SK-N-SH treated with all-trans-retinoic acid at 6 μM for 48 hours (cell line): ENCODE measurements at regions not wholly inside any gene's neighbourhood (a gene's known extent, or its start where the extent isn't known, plus 50 kb on each side); places are given as distances from the start of the nearest gene placed in this dataset.

Experiments
- ATAC-seq: fragments of 200-7000 bp; cut with Tn5 transposase; 3 replicates; pipeline ENCODE4 v1.9.1; 2020; ENCODE audit warnings: mild to moderate bottlenecking, moderate library complexity
- ARNTL ChIP-seq: fragments of 450-650 bp; formaldehyde crosslinking; IDR thresholded peaks from 2 replicates; pipeline ENCODE4 v1.5.0; 2020; ENCODE audit warnings: low read depth, mild to moderate bottlenecking, moderate library complexity, borderline replicate concordance
- BACH2 ChIP-seq: fragments of 250-450 bp; sonication (Bioruptor Pico); IDR thresholded peaks from 2 replicates; pipeline ENCODE4 v1.9.0; 2021; ENCODE audit warnings: mild to moderate bottlenecking, borderline replicate concordance
- CSDC2 ChIP-seq: fragments of 250-450 bp; sonication (Bioruptor Pico); IDR thresholded peaks from 2 replicates; pipeline ENCODE4 v1.5.0; 2020; ENCODE audit warnings: mild to moderate bottlenecking, moderate library complexity
- ESRRG ChIP-seq: fragments of 250-450 bp; sonication (Bioruptor Pico); IDR thresholded peaks from 2 replicates; pipeline ENCODE4 v1.6.1; 2021; ENCODE audit warnings: mild to moderate bottlenecking
- GLIS3 ChIP-seq: fragments of 250-450 bp; sonication (Bioruptor Pico); IDR thresholded peaks from 2 replicates; pipeline ENCODE4 v1.5.0; 2020; ENCODE audit warnings: mild to moderate bottlenecking, moderate library complexity
- ISL1 ChIP-seq: fragments of 250-450 bp; sonication (Bioruptor Pico); IDR thresholded peaks from 2 replicates; pipeline ENCODE4 v2.1.2; 2022; ENCODE audit warnings: mild to moderate bottlenecking, moderate library complexity
- OSR1 ChIP-seq: fragments of 250-450 bp; sonication (Bioruptor Pico); IDR thresholded peaks from 2 replicates; pipeline ENCODE4 v1.8.0; 2022; ENCODE audit warnings: moderate library complexity, mild to moderate bottlenecking, inconsistent platforms
- PPARA ChIP-seq: fragments of 250-450 bp; sonication (Bioruptor Pico); IDR thresholded peaks from 2 replicates; pipeline ENCODE4 v1.5.0; 2020; ENCODE audit warnings: mild to moderate bottlenecking, borderline replicate concordance
- RARB ChIP-seq: fragments of 250-450 bp; sonication (Bioruptor Pico); IDR thresholded peaks from 2 replicates; pipeline ENCODE4 v1.8.0; 2021; ENCODE audit warnings: mild to moderate bottlenecking, moderate library complexity
- SNAI2 ChIP-seq: fragments of 250-450 bp; sonication (Bioruptor Pico); IDR thresholded peaks from 2 replicates; pipeline ENCODE4 v1.5.0; 2020; ENCODE audit warnings: mild to moderate bottlenecking, moderate library complexity
- TCF4 ChIP-seq: fragments of 250-450 bp; sonication (Bioruptor Pico); IDR thresholded peaks from 2 replicates; pipeline ENCODE4 v1.8.0; 2021; ENCODE audit warnings: mild to moderate bottlenecking, moderate library complexity, borderline replicate concordance
- TOX ChIP-seq: fragments of 250-450 bp; sonication (Bioruptor Pico); IDR thresholded peaks from 2 replicates; pipeline ENCODE4 v1.8.0; 2021; ENCODE audit warnings: mild to moderate bottlenecking, moderate library complexity, borderline replicate concordance
- ZC3H10 ChIP-seq: fragments of 250-450 bp; sonication (Bioruptor Pico); IDR thresholded peaks from 2 replicates; pipeline ENCODE4 v1.5.1; 2021; ENCODE audit warnings: mild to moderate bottlenecking, moderate library complexity
- ZFP3 ChIP-seq: fragments of 250-450 bp; sonication (Bioruptor Pico); IDR thresholded peaks from 2 replicates; pipeline ENCODE4 v1.5.0; 2020; ENCODE audit warnings: mild to moderate bottlenecking, moderate library complexity
- ZFP30 ChIP-seq: fragments of 450-650 bp; formaldehyde crosslinking; IDR thresholded peaks from 2 replicates; pipeline ENCODE4 v1.5.0; 2022; ENCODE audit warnings: mild to moderate bottlenecking, moderate library complexity
- ZNF70 ChIP-seq: fragments of 450-650 bp; formaldehyde crosslinking; IDR thresholded peaks from 2 replicates; pipeline ENCODE4 v1.5.0; 2020; ENCODE audit warnings: mild to moderate bottlenecking, moderate library complexity
- ZNF8 ChIP-seq: fragments of 450-650 bp; formaldehyde crosslinking; IDR thresholded peaks from 2 replicates; pipeline ENCODE4 v1.5.0; 2020; ENCODE audit warnings: mild to moderate bottlenecking, moderate library complexity
- TF ChIP-seq, protein P1 (sequence below): fragments of 250-450 bp; sonication (Bioruptor Pico); IDR thresholded peaks from 2 replicates; pipeline ENCODE4 v1.8.0; 2020; ENCODE audit warnings: mild to moderate bottlenecking, moderate library complexity, borderline replicate concordance
- TF ChIP-seq, protein P2 (sequence below): fragments of 250-450 bp; sonication (Bioruptor Pico); IDR thresholded peaks from 2 replicates; pipeline ENCODE4 v1.5.1; 2021; ENCODE audit warnings: mild to moderate bottlenecking, moderate library complexity
- TF ChIP-seq, protein P3 (sequence below): fragments of 250-450 bp; sonication (Bioruptor Pico); IDR thresholded peaks from 2 replicates; pipeline ENCODE4 v1.8.0; 2021; ENCODE audit warnings: low read depth, mild to moderate bottlenecking, moderate library complexity, borderline replicate concordance
- TF ChIP-seq, protein P4 (sequence below): fragments of 250-450 bp; sonication (Bioruptor Pico); IDR thresholded peaks from 2 replicates; pipeline ENCODE4 v1.5.0; 2020; ENCODE audit warnings: mild to moderate bottlenecking, moderate library complexity
- TF ChIP-seq, protein P5 (sequence below): fragments of 250-450 bp; sonication (Bioruptor Pico); IDR thresholded peaks from 2 replicates; pipeline ENCODE4 v1.5.1; 2020; ENCODE audit warnings: low read depth, mild to moderate bottlenecking, moderate library complexity

DNA sequence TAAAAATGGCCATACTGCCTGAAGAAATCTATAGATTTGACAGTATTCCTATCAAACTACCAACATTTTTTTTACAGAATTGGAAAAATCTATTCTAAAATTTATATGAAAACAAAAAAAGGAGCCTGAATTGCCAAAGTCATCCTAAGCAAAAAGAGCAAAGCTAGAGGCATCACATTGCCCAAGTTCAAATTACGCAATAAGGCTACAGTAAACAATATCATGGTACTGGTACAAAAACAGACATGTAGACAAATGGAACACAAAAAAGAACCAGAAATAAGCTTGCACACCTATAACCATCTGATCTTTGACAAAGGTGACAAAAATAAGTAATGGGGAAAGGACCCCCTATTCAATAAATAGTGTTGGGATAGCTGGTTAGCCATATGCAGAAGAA lies 50.2 kb upstream of the THSD7B start:
- TF ChIP-seq, protein P1, sequence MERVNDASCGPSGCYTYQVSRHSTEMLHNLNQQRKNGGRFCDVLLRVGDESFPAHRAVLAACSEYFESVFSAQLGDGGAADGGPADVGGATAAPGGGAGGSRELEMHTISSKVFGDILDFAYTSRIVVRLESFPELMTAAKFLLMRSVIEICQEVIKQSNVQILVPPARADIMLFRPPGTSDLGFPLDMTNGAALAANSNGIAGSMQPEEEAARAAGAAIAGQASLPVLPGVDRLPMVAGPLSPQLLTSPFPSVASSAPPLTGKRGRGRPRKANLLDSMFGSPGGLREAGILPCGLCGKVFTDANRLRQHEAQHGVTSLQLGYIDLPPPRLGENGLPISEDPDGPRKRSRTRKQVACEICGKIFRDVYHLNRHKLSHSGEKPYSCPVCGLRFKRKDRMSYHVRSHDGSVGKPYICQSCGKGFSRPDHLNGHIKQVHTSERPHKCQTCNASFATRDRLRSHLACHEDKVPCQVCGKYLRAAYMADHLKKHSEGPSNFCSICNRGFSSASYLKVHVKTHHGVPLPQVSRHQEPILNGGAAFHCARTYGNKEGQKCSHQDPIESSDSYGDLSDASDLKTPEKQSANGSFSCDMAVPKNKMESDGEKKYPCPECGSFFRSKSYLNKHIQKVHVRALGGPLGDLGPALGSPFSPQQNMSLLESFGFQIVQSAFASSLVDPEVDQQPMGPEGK (CRISPR knock-in tag) = no peak
- no peak for TF ChIP-seq ZFP30
- TF ChIP-seq ZC3H10 = no peak
- TF ChIP-seq, protein P2, sequence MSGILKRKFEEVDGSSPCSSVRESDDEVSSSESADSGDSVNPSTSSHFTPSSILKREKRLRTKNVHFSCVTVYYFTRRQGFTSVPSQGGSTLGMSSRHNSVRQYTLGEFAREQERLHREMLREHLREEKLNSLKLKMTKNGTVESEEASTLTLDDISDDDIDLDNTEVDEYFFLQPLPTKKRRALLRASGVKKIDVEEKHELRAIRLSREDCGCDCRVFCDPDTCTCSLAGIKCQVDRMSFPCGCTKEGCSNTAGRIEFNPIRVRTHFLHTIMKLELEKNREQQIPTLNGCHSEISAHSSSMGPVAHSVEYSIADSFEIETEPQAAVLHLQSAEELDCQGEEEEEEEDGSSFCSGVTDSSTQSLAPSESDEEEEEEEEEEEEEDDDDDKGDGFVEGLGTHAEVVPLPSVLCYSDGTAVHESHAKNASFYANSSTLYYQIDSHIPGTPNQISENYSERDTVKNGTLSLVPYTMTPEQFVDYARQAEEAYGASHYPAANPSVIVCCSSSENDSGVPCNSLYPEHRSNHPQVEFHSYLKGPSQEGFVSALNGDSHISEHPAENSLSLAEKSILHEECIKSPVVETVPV = no peak
- TF ChIP-seq ISL1 = no peak
- no peak for TF ChIP-seq BACH2
- no peak for TF ChIP-seq PPARA (CRISPR knock-in tag)
- no peak for TF ChIP-seq OSR1 (CRISPR knock-in tag)
- TF ChIP-seq, protein P3, sequence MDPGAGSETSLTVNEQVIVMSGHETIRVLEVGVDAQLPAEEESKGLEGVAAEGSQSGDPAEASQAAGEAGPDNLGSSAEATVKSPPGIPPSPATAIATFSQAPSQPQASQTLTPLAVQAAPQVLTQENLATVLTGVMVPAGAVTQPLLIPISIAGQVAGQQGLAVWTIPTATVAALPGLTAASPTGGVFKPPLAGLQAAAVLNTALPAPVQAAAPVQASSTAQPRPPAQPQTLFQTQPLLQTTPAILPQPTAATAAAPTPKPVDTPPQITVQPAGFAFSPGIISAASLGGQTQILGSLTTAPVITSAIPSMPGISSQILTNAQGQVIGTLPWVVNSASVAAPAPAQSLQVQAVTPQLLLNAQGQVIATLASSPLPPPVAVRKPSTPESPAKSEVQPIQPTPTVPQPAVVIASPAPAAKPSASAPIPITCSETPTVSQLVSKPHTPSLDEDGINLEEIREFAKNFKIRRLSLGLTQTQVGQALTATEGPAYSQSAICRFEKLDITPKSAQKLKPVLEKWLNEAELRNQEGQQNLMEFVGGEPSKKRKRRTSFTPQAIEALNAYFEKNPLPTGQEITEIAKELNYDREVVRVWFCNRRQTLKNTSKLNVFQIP = no peak
- no peak for TF ChIP-seq ZNF8 (CRISPR knock-in tag)
- no peak for TF ChIP-seq ZFP3 (CRISPR knock-in tag)
- no peak for TF ChIP-seq CSDC2 (CRISPR knock-in tag)
- TF ChIP-seq, protein P4, sequence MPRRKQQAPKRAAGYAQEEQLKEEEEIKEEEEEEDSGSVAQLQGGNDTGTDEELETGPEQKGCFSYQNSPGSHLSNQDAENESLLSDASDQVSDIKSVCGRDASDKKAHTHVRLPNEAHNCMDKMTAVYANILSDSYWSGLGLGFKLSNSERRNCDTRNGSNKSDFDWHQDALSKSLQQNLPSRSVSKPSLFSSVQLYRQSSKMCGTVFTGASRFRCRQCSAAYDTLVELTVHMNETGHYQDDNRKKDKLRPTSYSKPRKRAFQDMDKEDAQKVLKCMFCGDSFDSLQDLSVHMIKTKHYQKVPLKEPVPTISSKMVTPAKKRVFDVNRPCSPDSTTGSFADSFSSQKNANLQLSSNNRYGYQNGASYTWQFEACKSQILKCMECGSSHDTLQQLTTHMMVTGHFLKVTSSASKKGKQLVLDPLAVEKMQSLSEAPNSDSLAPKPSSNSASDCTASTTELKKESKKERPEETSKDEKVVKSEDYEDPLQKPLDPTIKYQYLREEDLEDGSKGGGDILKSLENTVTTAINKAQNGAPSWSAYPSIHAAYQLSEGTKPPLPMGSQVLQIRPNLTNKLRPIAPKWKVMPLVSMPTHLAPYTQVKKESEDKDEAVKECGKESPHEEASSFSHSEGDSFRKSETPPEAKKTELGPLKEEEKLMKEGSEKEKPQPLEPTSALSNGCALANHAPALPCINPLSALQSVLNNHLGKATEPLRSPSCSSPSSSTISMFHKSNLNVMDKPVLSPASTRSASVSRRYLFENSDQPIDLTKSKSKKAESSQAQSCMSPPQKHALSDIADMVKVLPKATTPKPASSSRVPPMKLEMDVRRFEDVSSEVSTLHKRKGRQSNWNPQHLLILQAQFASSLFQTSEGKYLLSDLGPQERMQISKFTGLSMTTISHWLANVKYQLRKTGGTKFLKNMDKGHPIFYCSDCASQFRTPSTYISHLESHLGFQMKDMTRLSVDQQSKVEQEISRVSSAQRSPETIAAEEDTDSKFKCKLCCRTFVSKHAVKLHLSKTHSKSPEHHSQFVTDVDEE (CRISPR knock-in tag) = no peak
- no peak for TF ChIP-seq RARB (CRISPR knock-in tag)
- no peak for TF ChIP-seq ARNTL (CRISPR knock-in tag)
- no peak for TF ChIP-seq SNAI2 (CRISPR knock-in tag)
- TF ChIP-seq, protein P5, sequence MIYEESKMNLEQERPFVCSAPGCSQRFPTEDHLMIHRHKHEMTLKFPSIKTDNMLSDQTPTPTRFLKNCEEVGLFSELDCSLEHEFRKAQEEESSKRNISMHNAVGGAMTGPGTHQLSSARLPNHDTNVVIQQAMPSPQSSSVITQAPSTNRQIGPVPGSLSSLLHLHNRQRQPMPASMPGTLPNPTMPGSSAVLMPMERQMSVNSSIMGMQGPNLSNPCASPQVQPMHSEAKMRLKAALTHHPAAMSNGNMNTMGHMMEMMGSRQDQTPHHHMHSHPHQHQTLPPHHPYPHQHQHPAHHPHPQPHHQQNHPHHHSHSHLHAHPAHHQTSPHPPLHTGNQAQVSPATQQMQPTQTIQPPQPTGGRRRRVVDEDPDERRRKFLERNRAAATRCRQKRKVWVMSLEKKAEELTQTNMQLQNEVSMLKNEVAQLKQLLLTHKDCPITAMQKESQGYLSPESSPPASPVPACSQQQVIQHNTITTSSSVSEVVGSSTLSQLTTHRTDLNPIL (CRISPR knock-in tag) = no peak
- TF ChIP-seq ZNF70 (CRISPR knock-in tag) = no peak
- no peak for ATAC-seq

DNA sequence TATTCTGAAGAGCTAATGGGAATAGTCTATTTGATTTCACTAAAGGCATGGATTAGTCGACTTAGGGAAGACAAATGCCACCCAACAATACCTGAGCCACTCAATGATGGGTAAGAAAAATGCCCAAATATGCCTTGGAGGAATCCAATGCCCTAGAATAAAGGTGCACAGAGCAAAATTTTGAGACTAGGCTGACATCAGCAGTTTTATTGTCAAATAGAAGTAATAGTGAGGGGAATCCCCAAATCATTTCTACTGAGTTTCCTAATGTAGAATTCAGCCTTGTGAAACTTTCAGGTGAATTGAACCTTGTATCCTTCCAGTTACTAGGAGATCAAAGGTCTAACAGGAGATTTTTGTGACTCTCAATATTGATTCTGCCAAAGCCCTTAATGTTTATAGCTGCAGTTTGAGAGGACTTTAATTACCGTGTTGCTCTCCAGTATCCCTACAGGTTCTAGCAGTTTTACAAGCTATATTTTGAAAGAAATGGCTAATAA lies 50.8 kb upstream of the THSD7B start:
- TF ChIP-seq ISL1 (no peak), GLIS3 (CRISPR knock-in tag) (no peak), ZFP3 (CRISPR knock-in tag) (no peak), ZNF70 (CRISPR knock-in tag) (no peak), OSR1 (CRISPR knock-in tag) (no peak), ARNTL (CRISPR knock-in tag) (no peak), ESRRG (CRISPR knock-in tag) (no peak), CSDC2 (CRISPR knock-in tag) (no peak), PPARA (CRISPR knock-in tag) (no peak), ZFP30 (no peak), RARB (CRISPR knock-in tag) (no peak), ZNF8 (CRISPR knock-in tag) (no peak), TOX (no peak), TCF4 (CRISPR knock-in tag) (no peak)
- TF ChIP-seq, protein P2 = no peak
- TF ChIP-seq, protein P5 (CRISPR knock-in tag) = no peak
- ATAC-seq = no peak
